22Rv1 (cell line): ENCODE measurements at regions not wholly inside any gene's neighbourhood (a gene's known extent, or its start where the extent isn't known, plus 50 kb on each side); places are given as distances from the start of the nearest gene placed in this dataset.
"Not testable (repeated sequence)": the region's sequence is repeated elsewhere in the genome, so short reads cannot be mapped to it uniquely, and the experiment has no call there.

ENCODE experiments used
- H3K27ac ChIP-seq: fragments of 450-650 bp; 2 replicates; pipeline ENCODE4 v1.5.1; 2017
- ZFX ChIP-seq: fragments of 450-650 bp; IDR thresholded peaks from 2 replicates; pipeline ENCODE4 v1.6.1; 2017; ENCODE audit warnings: antibody characterized with exemption, borderline replicate concordance
- TF ChIP-seq, protein P1 (sequence below): fragments of 450-650 bp; IDR thresholded peaks from 2 replicates; pipeline ENCODE4 v1.5.1; 2017; ENCODE audit warnings: mild to moderate bottlenecking

DNA sequence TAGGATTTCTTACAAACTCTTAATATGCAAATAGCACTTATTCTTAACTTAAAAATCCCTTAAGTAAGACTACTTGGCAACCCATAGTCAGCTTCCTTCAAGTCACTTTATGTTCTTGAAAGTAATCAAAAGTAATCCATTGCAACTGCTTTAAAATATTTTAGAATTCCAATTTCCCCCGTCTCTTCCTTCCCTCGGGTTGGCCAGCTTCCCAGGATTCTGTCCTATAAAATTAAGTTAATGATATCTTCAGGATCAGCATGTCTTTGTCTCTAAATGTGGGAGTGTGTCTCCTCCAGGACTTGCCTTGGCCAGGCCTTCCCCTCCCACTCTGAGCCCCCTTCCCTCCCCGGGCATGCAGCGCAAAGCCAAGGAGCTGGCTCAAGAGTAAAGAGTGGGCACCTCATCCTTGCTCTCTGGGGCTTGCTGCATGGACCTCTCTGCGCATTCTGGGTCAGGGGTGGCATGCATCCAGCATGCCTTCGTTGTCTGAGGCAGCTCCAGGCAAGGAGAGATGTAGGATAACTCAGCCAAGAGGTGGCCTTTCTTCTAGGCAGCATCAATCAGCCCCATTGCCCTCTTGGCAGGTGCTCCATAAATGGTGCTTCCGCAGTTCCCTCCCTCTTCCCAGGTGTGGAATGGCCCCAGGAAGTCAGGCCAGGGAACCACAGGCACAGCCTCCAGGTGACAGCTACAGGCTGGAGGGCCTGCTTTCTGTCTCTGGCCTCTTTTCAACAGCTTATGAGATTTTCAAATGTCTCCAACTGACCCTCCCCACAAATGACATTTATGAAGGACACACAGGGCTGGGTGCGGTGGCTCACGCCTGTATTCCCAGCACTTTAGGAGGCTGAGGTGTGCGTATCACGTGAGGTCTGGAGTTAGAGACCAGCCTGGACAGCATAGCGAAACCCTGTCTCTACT is 108.7 kb upstream of the ALDH1A3 start:
- TF ChIP-seq, protein P1, sequence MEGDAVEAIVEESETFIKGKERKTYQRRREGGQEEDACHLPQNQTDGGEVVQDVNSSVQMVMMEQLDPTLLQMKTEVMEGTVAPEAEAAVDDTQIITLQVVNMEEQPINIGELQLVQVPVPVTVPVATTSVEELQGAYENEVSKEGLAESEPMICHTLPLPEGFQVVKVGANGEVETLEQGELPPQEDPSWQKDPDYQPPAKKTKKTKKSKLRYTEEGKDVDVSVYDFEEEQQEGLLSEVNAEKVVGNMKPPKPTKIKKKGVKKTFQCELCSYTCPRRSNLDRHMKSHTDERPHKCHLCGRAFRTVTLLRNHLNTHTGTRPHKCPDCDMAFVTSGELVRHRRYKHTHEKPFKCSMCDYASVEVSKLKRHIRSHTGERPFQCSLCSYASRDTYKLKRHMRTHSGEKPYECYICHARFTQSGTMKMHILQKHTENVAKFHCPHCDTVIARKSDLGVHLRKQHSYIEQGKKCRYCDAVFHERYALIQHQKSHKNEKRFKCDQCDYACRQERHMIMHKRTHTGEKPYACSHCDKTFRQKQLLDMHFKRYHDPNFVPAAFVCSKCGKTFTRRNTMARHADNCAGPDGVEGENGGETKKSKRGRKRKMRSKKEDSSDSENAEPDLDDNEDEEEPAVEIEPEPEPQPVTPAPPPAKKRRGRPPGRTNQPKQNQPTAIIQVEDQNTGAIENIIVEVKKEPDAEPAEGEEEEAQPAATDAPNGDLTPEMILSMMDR, result no peak
- TF ChIP-seq ZFX, result no peak
- H3K27ac ChIP-seq, result no peak overlapping the region

DNA sequence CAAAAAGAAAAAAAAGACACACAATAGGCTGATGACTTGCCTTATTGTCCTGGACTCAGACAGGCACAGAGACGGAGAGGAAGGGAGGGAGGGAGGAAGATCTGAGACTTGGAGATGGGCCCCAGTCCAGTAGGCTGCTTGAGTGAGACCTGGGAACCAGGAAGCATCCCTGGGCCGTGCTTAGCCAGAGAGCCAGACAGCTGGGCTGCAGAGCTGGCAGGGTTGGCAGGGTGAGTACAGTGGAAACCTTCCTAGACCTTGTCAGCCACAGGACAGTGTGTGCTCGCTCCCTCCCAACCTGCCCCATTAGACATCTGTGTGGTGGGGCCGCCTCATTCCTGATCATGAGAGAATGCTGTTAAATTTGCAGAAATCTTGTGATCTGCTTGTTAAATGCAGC is 107.9 kb upstream of the ALDH1A3 start:
- no peak overlapping the region for H3K27ac ChIP-seq
- no peak for TF ChIP-seq ZFX
- TF ChIP-seq, protein P1, result no peak

DNA sequence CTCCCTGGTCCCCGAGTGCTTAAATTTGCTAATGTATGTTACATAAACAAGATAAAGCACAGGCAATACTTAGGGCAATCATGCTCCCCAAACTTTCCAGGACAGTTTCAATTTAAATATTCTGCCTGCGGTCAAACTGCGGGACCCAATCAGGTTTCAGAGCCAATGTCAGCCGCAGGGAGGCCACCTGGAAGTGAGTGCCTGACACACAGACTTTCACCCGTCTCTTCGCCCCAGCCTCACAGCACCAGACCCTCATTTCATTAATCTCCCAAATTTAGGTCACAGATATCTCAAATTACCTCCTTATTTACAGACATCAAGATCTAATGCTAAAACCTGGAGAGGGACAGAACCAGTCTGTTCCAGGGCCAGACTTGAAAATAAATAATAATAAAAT is 107.2 kb upstream of the ALDH1A3 start:
- H3K27ac ChIP-seq, result no peak overlapping the region

DNA sequence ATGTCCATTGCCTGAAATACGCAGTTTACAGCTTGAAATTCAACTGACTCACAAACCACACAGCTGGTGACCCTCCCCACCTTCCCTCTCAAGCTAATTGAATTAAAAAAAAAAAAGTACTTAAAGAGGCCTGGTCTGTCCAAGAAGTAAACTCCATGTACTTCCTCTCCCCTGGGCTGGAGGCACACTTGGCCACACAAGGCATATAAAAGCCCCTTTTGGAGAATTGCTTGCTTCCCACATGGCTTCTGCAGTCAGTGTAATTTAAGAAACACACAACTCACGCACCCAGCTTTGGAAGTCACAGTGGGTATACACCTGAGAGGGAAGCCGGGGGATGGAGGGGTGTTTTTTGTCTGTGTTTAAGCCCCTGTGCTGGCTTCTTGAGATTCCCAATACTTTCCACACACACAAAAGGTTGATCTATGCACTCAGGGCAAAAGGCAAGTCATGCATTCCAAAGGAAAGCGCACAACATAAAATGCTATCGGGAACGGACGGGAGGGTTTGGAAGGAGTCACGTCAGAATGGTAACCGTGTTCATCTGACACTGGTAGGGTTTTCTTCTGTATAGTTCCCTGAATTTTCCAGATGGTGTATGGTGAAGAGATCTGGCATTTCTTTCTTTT is 106.6 kb upstream of the ALDH1A3 start:
- TF ChIP-seq, protein P1, result no peak
- TF ChIP-seq ZFX, result no peak
- no peak overlapping the region for H3K27ac ChIP-seq

More for the DNA sequence above, 107.2 kb upstream of the ALDH1A3 start:
- TF ChIP-seq, protein P1, result no peak
- no peak for TF ChIP-seq ZFX

DNA sequence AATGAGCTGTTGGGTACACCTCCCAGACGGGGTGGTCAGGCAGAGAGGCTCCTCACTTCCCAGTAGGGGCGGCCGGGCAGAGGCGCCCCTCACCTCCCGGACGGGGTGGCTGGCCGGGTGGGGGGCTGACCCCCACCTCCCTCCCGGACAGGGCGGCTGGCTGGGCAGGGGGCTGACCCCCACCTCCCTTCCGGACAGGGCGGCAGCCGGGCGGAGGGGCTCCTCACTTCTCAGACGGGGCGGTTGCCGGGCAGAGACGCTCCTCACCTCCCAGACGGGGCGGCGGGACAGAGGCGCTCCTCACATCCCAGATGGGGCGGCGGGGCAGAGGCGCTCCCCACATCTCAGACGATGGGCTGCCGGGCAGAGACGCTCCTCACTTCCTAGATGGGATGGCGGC is 105.6 kb upstream of the ALDH1A3 start:
- not testable (repeated sequence) for H3K27ac ChIP-seq

DNA sequence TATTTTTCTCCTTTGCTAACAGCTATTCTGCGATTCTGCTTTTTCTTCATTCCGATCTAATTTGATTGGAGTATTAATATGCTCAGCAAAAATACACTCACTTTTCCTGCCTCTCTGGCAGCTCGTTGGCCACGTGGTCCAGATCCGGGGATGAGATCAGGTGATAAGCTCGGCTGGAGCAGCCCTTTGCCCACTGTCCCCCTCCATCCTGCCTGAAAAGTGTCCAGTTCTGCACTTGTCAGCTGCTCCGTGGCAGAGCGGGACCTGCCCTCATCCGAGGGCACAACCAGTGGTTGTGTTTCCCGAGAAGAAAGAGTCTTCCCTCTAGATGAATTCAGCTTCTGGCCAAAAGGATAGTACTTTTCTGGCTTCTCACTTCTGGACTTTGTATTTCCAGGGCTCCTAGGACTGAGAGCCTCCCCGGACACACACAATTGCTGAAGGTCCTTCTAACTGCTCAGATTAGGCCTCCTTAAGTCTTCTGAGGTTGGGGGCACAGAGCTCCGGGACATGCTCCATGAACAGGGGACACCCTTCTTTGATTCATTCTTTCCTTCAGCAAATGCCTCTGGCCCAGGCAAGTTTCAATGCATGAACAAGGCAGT is 103.9 kb upstream of the ALDH1A3 start:
- TF ChIP-seq, protein P1, result no peak
- no peak for TF ChIP-seq ZFX
- no peak overlapping the region for H3K27ac ChIP-seq

DNA sequence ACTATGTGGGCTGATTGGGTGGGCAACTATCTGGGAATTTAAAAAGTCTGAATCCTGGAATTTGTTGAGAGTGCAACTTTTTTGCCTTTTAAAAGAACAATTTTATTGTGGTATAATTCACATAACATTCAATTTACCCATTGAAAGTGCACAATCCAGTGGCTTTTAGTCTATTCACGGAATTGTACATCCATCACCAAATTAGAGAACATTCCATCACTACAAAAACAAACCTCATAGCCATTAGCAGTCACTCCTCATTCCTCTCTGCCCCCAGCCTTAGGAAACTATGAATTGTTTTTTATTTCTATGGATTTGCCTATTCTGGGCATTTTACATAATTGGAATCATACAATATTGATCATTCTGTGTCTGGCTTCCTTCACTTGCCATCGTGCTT is 101.8 kb upstream of the ALDH1A3 start:
- H3K27ac ChIP-seq, result no peak overlapping the region

More for the DNA sequence above, 101.8 kb upstream of the ALDH1A3 start:
- TF ChIP-seq, protein P1, result no peak
- TF ChIP-seq ZFX, result no peak
